ENCODE measurements at regions not wholly inside any gene's neighbourhood (a gene's known extent, or its start where the extent isn't known, plus 50 kb on each side); places are given as distances from the start of the nearest gene placed in this dataset.
A peak's percentile ranks its signal among the peaks of the same experiment; 100 is the strongest.

GRCh38 chr2:7109533-7109885 is 192.3 kb downstream of the RNF144A start:
- TF ChIP-seq CTCF (IDR thresholded peaks at IDR 0.05; ENCODE audit: low read depth, low read length, poor library complexity, severe bottlenecking) (no peak), EZH2phosphoT487 (IDR thresholded peaks at IDR 0.05; ENCODE audit: borderline replicate concordance, low read length) (no peak)
- Histone ChIP-seq H3F3A (ENCODE audit: control insufficient read depth, insufficient read depth) (no peaks in the 10 kb centered on the region), H3K27ac (ENCODE audit: low read depth, low read length) (no peak overlapping the region)

DNA sequence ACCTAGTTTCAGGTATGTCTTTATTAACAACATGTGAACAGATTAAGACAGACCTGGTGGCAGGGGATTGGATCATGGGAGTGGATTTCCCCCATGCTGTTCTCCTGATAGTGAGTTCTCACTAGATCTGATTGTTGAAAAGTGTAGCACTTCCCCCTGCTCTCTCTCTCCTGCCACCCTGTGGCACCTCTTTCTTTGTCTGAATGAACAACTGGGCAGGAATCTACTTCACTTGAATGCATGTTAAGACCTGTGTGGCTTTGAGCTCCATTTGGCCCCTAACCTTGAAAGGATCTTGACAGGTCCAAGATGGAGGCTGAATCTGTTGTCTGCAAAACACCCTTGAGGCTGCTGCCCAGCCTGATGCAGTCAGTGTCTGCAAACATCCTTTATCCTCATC is 194.4 kb downstream of the RNF144A start:
- Histone ChIP-seq H4K20me1 (ENCODE audit: control insufficient read depth, insufficient read depth, low read depth, low read length) (no peaks in the 10 kb centered on the region), H3K79me2 (ENCODE audit: control insufficient read depth, low read length) (no peaks in the 10 kb centered on the region), H3F3A (ENCODE audit: control insufficient read depth, insufficient read depth) (no peaks in the 10 kb centered on the region), H3K36me3 (ENCODE audit: control insufficient read depth, low read length) (no peaks in the 10 kb centered on the region), H3K4me3 (ENCODE audit: low read length) (no peak overlapping the region), H3K4me2 (ENCODE audit: low read length) (no peak overlapping the region), H3K27me3 (ENCODE audit: control insufficient read depth, low read length) (peaks cover 9% of the 10 kb centered on the region), H3K27ac (ENCODE audit: low read depth, low read length) (no peak overlapping the region), H3K9me3 (ENCODE audit: control insufficient read depth, insufficient read depth, low read length) (no peaks in the 10 kb centered on the region), H3K4me1 (ENCODE audit: control insufficient read depth, low read length) (no peaks in the 10 kb centered on the region), H3K9me2 (replicated peaks; ENCODE audit: control insufficient read depth, low read length) (no peaks in the 10 kb centered on the region)
- TF ChIP-seq CTCF (IDR thresholded peaks at IDR 0.05; ENCODE audit: low read depth, low read length, poor library complexity, severe bottlenecking), result peak; percentile 45
- no peak for TF ChIP-seq EZH2phosphoT487 (IDR thresholded peaks at IDR 0.05; ENCODE audit: borderline replicate concordance, low read length)

More at GRCh38 chr2:7109533-7109885, 192.3 kb downstream of the RNF144A start:
- H3K9me2 ChIP-seq (replicated peaks; ENCODE audit: control insufficient read depth, low read length), result no peaks in the 10 kb centered on the region
- H3K4me2 ChIP-seq (ENCODE audit: low read length), result no peak overlapping the region
- H3K79me2 ChIP-seq (ENCODE audit: control insufficient read depth, low read length), result no peaks in the 10 kb centered on the region
- no peaks in the 10 kb centered on the region for H4K20me1 ChIP-seq (ENCODE audit: control insufficient read depth, insufficient read depth, low read depth, low read length)
- no peaks in the 10 kb centered on the region for H3K27me3 ChIP-seq (ENCODE audit: control insufficient read depth, low read length)
- no peaks in the 10 kb centered on the region for H3K9me3 ChIP-seq (ENCODE audit: control insufficient read depth, insufficient read depth, low read length)
- no peaks in the 10 kb centered on the region for H3K4me1 ChIP-seq (ENCODE audit: control insufficient read depth, low read length)
- H3K36me3 ChIP-seq (ENCODE audit: control insufficient read depth, low read length), result no peaks in the 10 kb centered on the region
- no peak overlapping the region for H3K4me3 ChIP-seq (ENCODE audit: low read length)

DNA sequence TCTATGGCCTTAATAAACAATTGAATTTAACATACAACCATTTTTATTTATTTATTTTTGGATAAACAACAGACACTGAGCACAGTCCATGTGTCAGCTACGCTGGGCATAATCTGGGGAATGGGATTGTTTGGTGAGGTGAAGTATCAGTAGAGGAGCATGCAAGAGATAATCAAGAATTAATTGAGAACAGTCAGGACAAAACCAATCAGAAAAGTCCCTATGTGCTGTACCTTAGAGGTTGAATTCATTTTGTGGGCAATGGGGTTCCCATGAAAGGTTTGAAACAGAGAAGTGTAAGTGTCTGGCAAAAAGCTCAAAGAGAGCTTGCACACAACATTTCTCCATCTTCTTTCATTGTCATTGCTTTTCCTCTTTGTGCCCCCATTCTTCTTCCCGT is 198.2 kb downstream of the RNF144A start:
- TF ChIP-seq CTCF (IDR thresholded peaks at IDR 0.05; ENCODE audit: low read depth, low read length, poor library complexity, severe bottlenecking) (no peak), EZH2phosphoT487 (IDR thresholded peaks at IDR 0.05; ENCODE audit: borderline replicate concordance, low read length) (no peak)
- Histone ChIP-seq H3K27ac (ENCODE audit: low read depth, low read length) (no peak overlapping the region), H3K4me1 (ENCODE audit: control insufficient read depth, low read length) (no peaks in the 10 kb centered on the region), H3K9me2 (replicated peaks; ENCODE audit: control insufficient read depth, low read length) (no peaks in the 10 kb centered on the region), H3K79me2 (ENCODE audit: control insufficient read depth, low read length) (no peaks in the 10 kb centered on the region), H3K9me3 (ENCODE audit: control insufficient read depth, insufficient read depth, low read length) (no peaks in the 10 kb centered on the region), H3K4me2 (ENCODE audit: low read length) (no peak overlapping the region), H3K36me3 (ENCODE audit: control insufficient read depth, low read length) (no peaks in the 10 kb centered on the region), H3K4me3 (ENCODE audit: low read length) (no peak overlapping the region), H4K20me1 (ENCODE audit: control insufficient read depth, insufficient read depth, low read depth, low read length) (no peaks in the 10 kb centered on the region), H3K27me3 (ENCODE audit: control insufficient read depth, low read length) (peaks cover 14% of the 10 kb centered on the region), H3F3A (ENCODE audit: control insufficient read depth, insufficient read depth) (no peaks in the 10 kb centered on the region)

GRCh38 chr2:7115906-7116305 is 198.7 kb downstream of the RNF144A start:
- Histone ChIP-seq H3K9me3 (ENCODE audit: control insufficient read depth, insufficient read depth, low read length) (no peaks in the 10 kb centered on the region), H3K9me2 (replicated peaks; ENCODE audit: control insufficient read depth, low read length) (no peaks in the 10 kb centered on the region), H3K36me3 (ENCODE audit: control insufficient read depth, low read length) (no peaks in the 10 kb centered on the region), H3K4me2 (ENCODE audit: low read length) (no peak overlapping the region), H3K4me1 (ENCODE audit: control insufficient read depth, low read length) (no peaks in the 10 kb centered on the region), H3K27me3 (ENCODE audit: control insufficient read depth, low read length) (peaks cover 14% of the 10 kb centered on the region), H3K27ac (ENCODE audit: low read depth, low read length) (no peak overlapping the region), H3K79me2 (ENCODE audit: control insufficient read depth, low read length) (no peaks in the 10 kb centered on the region), H4K20me1 (ENCODE audit: control insufficient read depth, insufficient read depth, low read depth, low read length) (no peaks in the 10 kb centered on the region), H3F3A (ENCODE audit: control insufficient read depth, insufficient read depth) (no peaks in the 10 kb centered on the region), H3K4me3 (ENCODE audit: low read length) (no peak overlapping the region)
- TF ChIP-seq CTCF (IDR thresholded peaks at IDR 0.05; ENCODE audit: low read depth, low read length, poor library complexity, severe bottlenecking), result no peak
- TF ChIP-seq EZH2phosphoT487 (IDR thresholded peaks at IDR 0.05; ENCODE audit: borderline replicate concordance, low read length), result no peak

Data from DOHH2 (cell line).